ENCODE measurements at regions not wholly inside any gene's neighbourhood (a gene's known extent, or its start where the extent isn't known, plus 50 kb on each side); places are given as distances from the start of the nearest gene placed in this dataset.

DNA sequence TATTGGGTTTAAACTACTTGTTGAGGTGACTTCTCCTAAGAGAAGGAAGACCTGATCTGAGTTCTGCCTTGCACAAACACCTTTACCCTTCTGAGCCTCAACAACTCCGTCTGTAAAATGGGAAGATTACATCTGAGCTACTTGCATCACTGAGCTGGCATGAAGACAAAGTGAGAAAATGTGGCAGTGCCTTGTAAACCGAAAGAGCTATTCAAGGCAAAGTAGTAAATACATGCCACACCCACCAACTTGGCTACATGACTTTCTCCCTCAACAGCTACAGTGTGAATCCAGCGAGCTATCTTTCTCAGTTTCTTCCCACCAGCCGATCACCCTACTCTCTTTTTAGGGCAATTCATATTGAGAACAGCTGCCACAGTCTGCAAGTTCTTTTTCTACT lies 148.3 kb downstream of the FOXB1 start:
- no TSS peak for BruUV-seq (replicated peaks)
- H3K9ac ChIP-seq (ENCODE audit: control insufficient read depth, insufficient read depth, low read length) = no peak overlapping the region
- no peaks in the 10 kb centered on the region for H4K20me1 ChIP-seq (ENCODE audit: control insufficient read depth, insufficient read depth)
- no peak for ATAC-seq
- ChIA-PET CTCF (interaction anchor here (0.8 kb wide), 2 partner anchors 26 to 27 kb away, joined by 3 to 5 read pairs; no protein-coding TSS in a partner anchor), POLR2A (no interaction called here), SMC1A (ENCODE audit: uncharacterized antibody, unreplicated experiment) (interaction anchor here (1.6 kb wide), 1 partner anchor 9 kb away, joined by 3 read pairs; no protein-coding TSS in a partner anchor), RAD21 (ENCODE audit: unreplicated experiment) (no interaction called here)
- TF ChIP-seq POLR2A (IDR thresholded peaks at IDR 0.05; ENCODE audit: low read depth, low read length) (no peak), CREM (IDR thresholded peaks at IDR 0.05; ENCODE audit: low read depth) (no peak), RCOR1 (conservative IDR thresholded peaks at IDR 0.05; ENCODE audit: low read depth, low read length) (no peak), ATF3 (IDR thresholded peaks at IDR 0.05; ENCODE audit: borderline replicate concordance, extremely low read depth, low read depth, low read length) (no peak), NR2F1 (conservative IDR thresholded peaks at IDR 0.05) (no peak), CBFB (IDR thresholded peaks at IDR 0.05; ENCODE audit: low read depth) (no peak), POLR2AphosphoS2 (IDR thresholded peaks at IDR 0.05; ENCODE audit: low read depth, low read length) (no peak), EZH2 (IDR thresholded peaks at IDR 0.05; ENCODE audit: borderline replicate concordance, control insufficient read depth, low read depth, low read length) (no peak), CBX5 (IDR thresholded peaks at IDR 0.05; ENCODE audit: low read depth) (no peak), ASH2L (IDR thresholded peaks at IDR 0.05; ENCODE audit: borderline replicate concordance, low read depth) (no peak), SUPT20H (IDR thresholded peaks at IDR 0.05; ENCODE audit: borderline replicate concordance, control insufficient read depth, low read depth, low read length) (no peak), CBX3 (IDR thresholded peaks at IDR 0.05; ENCODE audit: borderline replicate concordance, low read depth) (no peak), ZBTB4 (CRISPR knock-in tag; IDR thresholded peaks at IDR 0.05) (no peak), KLF5 (IDR thresholded peaks at IDR 0.05; ENCODE audit: partially characterized antibody) (no peak)
- WGBS (ENCODE audit: insufficient coverage, insufficient replicate concordance, low lambda C conversion rate, missing lambda C conversion rate) = 3% methylated on average over 4 of the region's 4 CpGs
- no peak for DNase-seq (ENCODE audit: low read depth, low spot score)
- intact Hi-C loops (cut with micrococcal nuclease; ENCODE audit: unreplicated experiment) (no loop called here), in situ Hi-C loops (cut with MboI) (no loop called here)
- no peak overlapping the region for H3K27ac ChIP-seq (ENCODE audit: control insufficient read depth, insufficient read depth)
- H3K4me1 ChIP-seq (ENCODE audit: control insufficient read depth, insufficient read depth, low read length) = 0 out of 2 replicates have a peak, but pooled peaks cover 5% of the 10 kb centered on the region
- no peak for FAIRE-seq
- peaks cover 0 to 6% of the 10 kb centered on the region in 2 experiments; a peak in 1 of 4 replicates for H3K27me3 ChIP-seq (replicated peaks in 1 of 2; ENCODE audit: control insufficient read depth in 2 of 2, insufficient read depth in 2 of 2, low read length in 1 of 2)
- H3K4me2 ChIP-seq (ENCODE audit: control insufficient read depth, insufficient read depth) = no peak overlapping the region
- H2AFZ ChIP-seq (ENCODE audit: control insufficient read depth, low read depth, low read length) = no peak overlapping the region
- H3K4me3 ChIP-seq = no peak overlapping the region
- no peaks in the 10 kb centered on the region for H3K9me3 ChIP-seq (replicated peaks; ENCODE audit: control insufficient read depth, insufficient read depth, low read length)
- H3K79me2 ChIP-seq (ENCODE audit: control insufficient read depth, insufficient read depth, low read length) = no peaks in the 10 kb centered on the region
- H3K36me3 ChIP-seq (ENCODE audit: control insufficient read depth in 2 of 2, insufficient read depth in 2 of 2, low read length in 1 of 2) = no peaks in the 10 kb centered on the region

Data from GM12878 (cell line).